Hepatocyte (in vitro differentiated cells): ENCODE measurements at regions not wholly inside any gene's neighbourhood (a gene's known extent, or its start where the extent isn't known, plus 50 kb on each side); places are given as distances from the start of the nearest gene placed in this dataset.

ENCODE experiments used
- DNase-seq: peaks from one replicate; pipeline ENCODE4 v3.0.0-alpha.2; 2016; ENCODE audit warnings: low spot score
- H2AFZ ChIP-seq: fragments of 200-600 bp; sonication (generic); 2 replicates; pipeline ENCODE4 v1.6.0; 2016; ENCODE audit warnings: antibody characterized with exemption, mild to moderate bottlenecking
- H3K27ac ChIP-seq: fragments of 200-600 bp; sonication (generic); 2 replicates; pipeline ENCODE4 v1.5.1; 2016; ENCODE audit warnings: mild to moderate bottlenecking
- H3K27me3 ChIP-seq: fragments of 200-600 bp; sonication (generic); 2 replicates; pipeline ENCODE4 v1.6.1; 2016
- H3K36me3 ChIP-seq: fragments of 200-600 bp; sonication (generic); replicated peaks from 2 replicates; pipeline ENCODE4 v1.5.1; 2016; ENCODE audit warnings: low read depth; ENCODE audit not compliant: insufficient read depth
- H3K4me1 ChIP-seq: fragments of 200-600 bp; sonication (generic); 2 replicates; pipeline ENCODE4 v1.5.1; 2016; ENCODE audit warnings: mild to moderate bottlenecking, moderate library complexity; ENCODE audit not compliant: insufficient read depth
- H3K4me2 ChIP-seq: fragments of 200-600 bp; sonication (generic); 2 replicates; pipeline ENCODE4 v1.6.0; 2016
- H3K4me3 ChIP-seq: fragments of 200-600 bp; sonication (generic); 2 replicates; pipeline ENCODE4 v1.5.1; 2016; ENCODE audit warnings: mild to moderate bottlenecking
- H3K79me2 ChIP-seq: fragments of 200-600 bp; sonication (generic); 2 replicates; pipeline ENCODE4 v1.6.0; 2017; ENCODE audit warnings: mild to moderate bottlenecking
- H3K9me2 ChIP-seq: fragments of 200-600 bp; sonication (generic); replicated peaks from 2 replicates; pipeline ENCODE4 v1.6.0; 2017; ENCODE audit warnings: mild to moderate bottlenecking; ENCODE audit not compliant: insufficient read depth
- H3K9me3 ChIP-seq: fragments of 200-600 bp; sonication (generic); 2 replicates; pipeline ENCODE4 v1.5.1; 2016; ENCODE audit warnings: low read depth, mild to moderate bottlenecking
- H4K20me1 ChIP-seq: fragments of 200-600 bp; sonication (generic); 2 replicates; pipeline ENCODE4 v1.6.0; 2016; ENCODE audit warnings: mild to moderate bottlenecking; ENCODE audit not compliant: insufficient read depth, poor library complexity, severe bottlenecking
- CTCF ChIP-seq: fragments of 200-600 bp; sonication (generic); IDR thresholded peaks from 2 replicates; pipeline ENCODE4 v1.5.1; 2016; ENCODE audit warnings: antibody characterized with exemption, mild to moderate bottlenecking; ENCODE audit not compliant: poor library complexity
- EZH2 ChIP-seq: fragments of 200-600 bp; sonication (generic); IDR thresholded peaks from 2 replicates; pipeline ENCODE4 v1.6.1; 2016; ENCODE audit warnings: antibody characterized with exemption, mild to moderate bottlenecking, borderline replicate concordance
- EZH2phosphoT487 ChIP-seq: fragments of 200-600 bp; sonication (generic); IDR thresholded peaks from one replicate; pipeline ENCODE4 v1.6.1; 2018; ENCODE audit warnings: antibody characterized with exemption, mild to moderate bottlenecking, low read depth, moderate library complexity; ENCODE audit not compliant: unreplicated experiment, severe bottlenecking
- WGBS: methylation state at CpG from one replicate; pipeline ENCODE4 v1.1.6; 2016; ENCODE audit warnings: low lambda C conversion rate; ENCODE audit errors: missing lambda C conversion rate; 5-methylcytosine and 5-hydroxymethylcytosine counted together

GRCh38 chr2:58740426-58740825, 499.3 kb upstream of the FANCL start:
- Histone ChIP-seq H4K20me1 (no peaks in the 10 kb centered on the region), H3K4me3 (no peak overlapping the region), H3K36me3 (no peaks in the 10 kb centered on the region), H3K4me1 (no peaks in the 10 kb centered on the region), H3K79me2 (no peaks in the 10 kb centered on the region), H3K27me3 (no peaks in the 10 kb centered on the region), H2AFZ (no peak overlapping the region), H3K9me3 (no peaks in the 10 kb centered on the region), H3K27ac (no peak overlapping the region), H3K9me2 (no peaks in the 10 kb centered on the region), H3K4me2 (no peak overlapping the region)
- 94% methylated on average over 1 of the region's 1 CpG for WGBS
- no peak for TF ChIP-seq EZH2phosphoT487
- TF ChIP-seq CTCF = no peak
- no peak for TF ChIP-seq EZH2
- DNase-seq = no peak

GRCh38 chr2:58739033-58739432, 497.9 kb upstream of the FANCL start:
- no peaks in the 10 kb centered on the region for H3K9me2 ChIP-seq
- TF ChIP-seq CTCF (no peak), EZH2phosphoT487 (no peak)
- H3K4me2 ChIP-seq = no peak overlapping the region
- H3K27me3 ChIP-seq = no peaks in the 10 kb centered on the region
- no peak for DNase-seq
- H2AFZ ChIP-seq = no peak overlapping the region
- H3K36me3 ChIP-seq = no peaks in the 10 kb centered on the region
- no peaks in the 10 kb centered on the region for H3K4me1 ChIP-seq
- no peaks in the 10 kb centered on the region for H4K20me1 ChIP-seq
- no peaks in the 10 kb centered on the region for H3K9me3 ChIP-seq
- H3K79me2 ChIP-seq = no peaks in the 10 kb centered on the region
- no peak overlapping the region for H3K4me3 ChIP-seq
- no peak overlapping the region for H3K27ac ChIP-seq
- 91% methylated on average over 1 of the region's 1 CpG for WGBS

- WGBS = 62% methylated on average over 1 of the region's 1 CpG
- Histone ChIP-seq H3K9me2 (no peaks in the 10 kb centered on the region), H4K20me1 (no peaks in the 10 kb centered on the region), H3K4me1 (no peaks in the 10 kb centered on the region), H3K27ac (no peak overlapping the region), H3K4me2 (no peak overlapping the region), H2AFZ (no peak overlapping the region), H3K36me3 (no peaks in the 10 kb centered on the region), H3K9me3 (no peaks in the 10 kb centered on the region), H3K79me2 (no peaks in the 10 kb centered on the region), H3K4me3 (no peak overlapping the region), H3K27me3 (no peaks in the 10 kb centered on the region)
- TF ChIP-seq EZH2 (no peak), EZH2phosphoT487 (no peak), CTCF (no peak)
- DNase-seq = peak; percentile 28
Measured at GRCh38 chr2:58734365-58734764, 493.2 kb upstream of the FANCL start.

- DNase-seq = no peak
- Histone ChIP-seq H3K4me1 (no peaks in the 10 kb centered on the region), H3K36me3 (no peaks in the 10 kb centered on the region), H3K79me2 (no peaks in the 10 kb centered on the region), H3K4me3 (no peak overlapping the region), H3K27ac (no peak overlapping the region), H4K20me1 (no peaks in the 10 kb centered on the region), H3K9me2 (no peaks in the 10 kb centered on the region), H2AFZ (no peak overlapping the region), H3K9me3 (no peaks in the 10 kb centered on the region), H3K4me2 (no peak overlapping the region), H3K27me3 (no peaks in the 10 kb centered on the region)
- WGBS = 100% methylated on average over 1 of the region's 1 CpG
- no peak for TF ChIP-seq CTCF
- TF ChIP-seq EZH2phosphoT487 = no peak
- TF ChIP-seq EZH2 = no peak
Measured at GRCh38 chr2:58732999-58733398, 491.9 kb upstream of the FANCL start.
